NCI-H774 (cell line): ENCODE measurements at regions not wholly inside any gene's neighbourhood (a gene's known extent, or its start where the extent isn't known, plus 50 kb on each side); places are given as distances from the start of the nearest gene placed in this dataset.

ENCODE experiments used
- DNase-seq: peaks from one replicate; lab custom pipeline; 2025; lab: John Stamatoyannopoulos, UW

DNA sequence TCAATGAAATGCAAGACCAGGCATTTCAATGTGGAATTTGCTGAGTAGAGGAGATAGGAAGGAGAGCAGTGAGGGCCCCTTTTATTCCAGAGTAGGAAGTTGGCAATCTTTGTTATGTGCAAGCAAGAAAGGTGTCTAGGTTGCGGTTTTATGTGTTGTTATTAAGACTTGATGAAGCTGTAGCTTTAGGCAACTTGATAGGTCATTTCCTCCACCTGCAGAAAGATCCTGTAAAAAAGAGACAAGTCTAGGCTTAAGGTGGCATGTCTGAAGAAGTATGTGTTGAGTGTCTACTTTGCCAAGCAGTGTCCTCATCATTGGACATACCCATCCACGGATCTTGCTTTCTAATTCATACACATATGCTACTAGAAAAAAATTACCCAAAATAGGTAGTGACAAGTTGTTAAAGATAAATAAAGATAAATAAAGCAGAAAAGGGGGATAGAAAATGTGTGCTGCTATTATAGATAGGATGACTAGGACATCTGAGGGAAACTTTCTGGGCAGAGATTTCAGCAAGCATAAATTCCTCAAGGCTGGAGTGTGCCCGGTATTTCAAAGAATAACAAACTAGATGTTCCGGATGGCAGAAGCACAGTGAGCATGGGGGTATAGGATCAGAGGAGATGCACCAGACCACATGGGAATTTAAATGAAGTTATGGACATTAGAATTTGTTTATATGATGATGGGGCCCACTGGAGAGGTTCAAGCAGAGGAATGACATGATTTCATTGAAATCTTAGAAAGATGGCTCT is 335.0 kb downstream of the TGFB2 start:
- DNase-seq: no peak

DNA sequence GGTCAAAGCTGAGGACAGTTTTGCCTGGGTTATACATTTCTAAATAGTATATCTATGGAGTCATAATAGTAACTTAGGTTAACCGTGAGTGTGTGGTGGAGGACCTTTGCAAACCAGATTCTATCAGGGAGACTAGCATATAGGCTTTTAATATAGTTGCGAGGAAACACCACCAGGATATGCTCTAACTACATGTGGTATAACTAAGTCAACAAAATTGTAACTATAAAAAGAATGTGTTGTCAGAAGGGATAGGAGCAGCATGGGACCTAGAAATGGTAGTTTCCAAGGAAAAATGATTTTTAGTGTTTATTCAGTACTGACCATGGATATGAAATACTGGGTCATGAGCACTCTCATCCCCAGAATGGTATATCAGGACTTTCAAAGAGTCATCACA is 338.1 kb downstream of the TGFB2 start:
- no peak for DNase-seq

DNA sequence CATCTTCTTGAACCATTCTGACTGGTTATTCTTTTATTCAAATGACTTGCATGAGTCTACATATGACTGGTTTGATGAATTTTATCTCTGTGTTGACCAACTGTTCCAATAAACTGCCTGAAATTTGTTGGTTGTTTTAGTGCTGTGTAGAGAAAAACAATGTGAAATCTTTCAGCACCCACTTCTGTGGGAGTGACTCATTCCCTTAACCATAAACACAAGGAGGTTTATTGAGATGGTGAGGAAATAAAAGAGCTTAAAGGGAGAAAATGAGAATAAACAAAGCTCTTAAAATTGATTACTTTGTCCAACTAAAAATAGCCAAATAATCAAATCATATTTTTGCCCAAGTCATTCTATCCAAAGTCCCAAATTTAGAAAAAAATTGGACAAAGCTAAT is 341.1 kb downstream of the TGFB2 start:
- DNase-seq: no peak

DNA sequence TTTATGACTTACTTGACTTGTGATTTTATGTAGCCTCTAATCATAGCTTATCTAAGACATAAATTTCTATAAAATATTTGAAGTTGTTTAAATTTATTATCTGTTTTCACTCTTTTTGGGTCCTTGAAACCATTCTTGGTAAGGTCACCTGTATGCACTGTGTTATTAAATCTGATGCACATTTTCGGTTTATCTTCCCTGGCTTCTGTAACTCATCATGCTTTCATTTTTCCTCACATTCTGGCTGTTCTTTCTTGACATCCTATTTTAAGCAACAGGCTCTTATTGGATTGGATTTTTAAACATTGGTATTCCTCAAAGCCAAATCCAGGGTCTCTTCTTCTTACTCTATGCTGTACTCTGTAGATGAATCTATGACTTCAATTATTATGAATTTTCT is 341.6 kb downstream of the TGFB2 start:
- no peak for DNase-seq

DNA sequence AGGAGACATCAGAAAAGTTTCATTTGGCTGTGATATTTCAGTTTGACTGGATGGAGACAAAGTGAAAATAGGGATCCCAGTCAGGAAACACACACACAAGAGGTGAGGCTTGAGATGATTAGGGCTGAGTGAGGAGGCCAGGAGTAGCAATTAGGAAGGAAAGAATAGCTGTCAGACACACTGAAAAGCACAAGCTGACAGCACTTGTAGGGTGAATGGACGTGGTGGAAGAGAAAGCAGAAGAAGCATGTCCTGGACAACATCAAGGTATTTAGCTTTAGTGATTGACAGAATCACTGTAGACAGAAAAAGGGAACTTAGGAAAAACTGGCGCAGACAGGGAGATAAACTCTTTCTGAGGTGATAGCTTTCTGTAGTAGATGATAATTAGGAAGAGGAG is 347.7 kb downstream of the TGFB2 start:
- no peak for DNase-seq

DNA sequence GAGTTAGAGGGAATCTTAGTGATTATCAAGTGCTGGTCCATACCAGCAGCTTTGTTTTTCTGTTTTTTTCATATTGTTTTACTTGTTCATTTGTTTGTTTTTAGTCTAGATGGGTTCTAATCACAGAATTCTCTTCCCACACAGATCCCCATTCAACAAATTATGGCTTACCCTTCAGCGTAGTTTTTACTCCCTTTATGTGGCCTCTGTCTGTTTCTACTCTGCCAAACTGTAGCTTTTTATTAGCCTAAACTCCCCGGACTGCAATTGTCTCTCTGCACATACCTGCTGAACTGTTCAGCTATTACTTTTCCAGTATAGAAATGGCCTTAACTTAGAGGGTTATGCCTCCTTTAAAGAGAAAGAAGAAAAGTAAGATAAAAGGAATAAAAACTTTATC is 348.5 kb downstream of the TGFB2 start:
- no peak for DNase-seq

DNA sequence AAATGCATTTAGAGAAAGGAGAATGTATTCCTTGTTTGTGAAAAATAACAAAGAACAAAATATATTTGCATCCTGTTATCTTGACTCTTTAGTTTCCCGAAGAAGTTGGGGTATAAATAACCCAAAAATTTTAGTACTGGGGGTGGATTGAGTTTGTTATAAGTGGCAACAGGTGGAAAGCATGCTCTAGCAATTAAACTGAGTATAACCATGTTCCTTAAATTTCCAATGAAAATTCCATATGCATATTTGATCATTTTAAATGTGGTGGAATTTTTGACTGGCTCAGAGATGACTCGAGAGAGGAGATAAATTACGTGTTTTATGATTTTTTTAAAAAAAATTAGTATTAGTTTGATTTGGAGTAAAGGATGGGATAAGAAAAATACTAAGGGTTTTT is 348.9 kb downstream of the TGFB2 start:
- no peak for DNase-seq

DNA sequence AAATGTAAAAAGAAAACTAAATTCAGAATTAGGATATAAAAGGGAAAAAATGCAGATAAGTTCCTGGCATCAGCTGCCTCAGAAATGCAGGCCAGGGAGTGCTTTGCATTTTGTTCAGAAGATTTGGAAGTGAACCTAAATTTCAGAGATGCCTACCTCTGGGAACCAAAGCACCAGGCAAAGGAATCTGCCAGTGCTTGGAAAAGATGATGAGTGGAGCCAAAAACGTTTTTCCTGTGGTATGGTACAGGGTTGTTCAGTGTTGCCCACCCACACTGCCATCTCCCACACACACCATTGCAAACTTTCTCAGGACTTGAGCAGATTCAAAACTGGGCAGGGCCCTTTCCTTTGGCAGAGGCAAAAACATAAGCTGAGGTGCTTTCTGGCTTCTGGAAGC is 349.5 kb downstream of the TGFB2 start:
- no peak for DNase-seq

DNA sequence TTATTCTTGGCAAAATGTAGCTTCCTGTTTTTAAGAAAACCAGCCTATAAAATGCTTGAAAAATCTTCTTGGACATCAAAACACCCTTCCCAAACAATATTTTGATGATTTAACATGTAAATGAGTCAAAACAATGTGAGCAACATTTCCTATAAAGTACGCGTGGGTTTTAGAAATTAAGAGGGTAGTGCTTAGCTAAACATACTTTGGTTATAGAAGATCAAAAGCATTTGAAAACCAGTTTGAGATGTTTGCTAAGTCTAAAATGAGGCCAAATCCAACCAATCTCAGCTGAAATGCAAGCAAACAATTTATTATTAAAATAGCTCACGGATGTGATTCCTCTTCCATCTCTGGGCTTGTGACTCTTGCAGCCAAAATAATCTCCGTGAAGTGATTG is 350.4 kb downstream of the TGFB2 start:
- DNase-seq: no peak

DNA sequence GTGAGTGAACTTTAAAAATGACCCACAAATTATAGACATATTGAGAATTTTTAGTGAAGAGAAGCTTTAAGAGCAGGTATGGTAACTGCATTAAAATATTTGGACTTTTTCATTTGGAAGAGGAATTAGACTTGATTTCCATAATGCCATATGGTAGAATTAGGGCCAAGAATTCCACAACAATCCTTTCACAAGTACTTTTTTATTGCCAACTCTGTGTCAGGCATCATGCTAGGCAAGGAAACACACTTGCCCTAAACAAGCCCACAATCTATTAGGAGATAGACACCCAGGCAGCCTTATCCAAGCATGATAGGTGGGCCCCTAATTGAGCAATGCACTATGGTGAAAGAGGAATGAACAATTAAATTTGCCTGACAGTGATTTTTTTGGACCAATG is 353.0 kb downstream of the TGFB2 start:
- DNase-seq: no peak

DNA sequence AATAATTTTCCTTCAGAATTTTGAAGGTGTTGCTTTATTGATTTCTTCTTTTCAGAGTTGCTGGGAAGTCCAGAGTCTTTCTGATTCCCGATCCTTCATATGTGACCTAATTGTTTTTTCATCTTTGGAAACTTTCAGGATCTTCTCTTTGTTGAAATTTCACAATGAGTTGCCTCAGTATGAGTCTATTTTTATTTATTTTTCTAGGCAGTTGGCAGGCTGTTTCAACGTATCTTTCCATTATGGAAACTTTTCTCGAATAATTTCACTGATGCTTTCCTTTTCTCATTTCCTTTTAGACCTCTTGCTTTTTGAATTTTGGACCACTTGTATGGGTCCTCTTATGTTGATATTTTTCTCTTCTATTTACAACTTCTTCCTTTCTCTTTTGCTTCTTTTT is 354.3 kb downstream of the TGFB2 start:
- DNase-seq: no peak

DNA sequence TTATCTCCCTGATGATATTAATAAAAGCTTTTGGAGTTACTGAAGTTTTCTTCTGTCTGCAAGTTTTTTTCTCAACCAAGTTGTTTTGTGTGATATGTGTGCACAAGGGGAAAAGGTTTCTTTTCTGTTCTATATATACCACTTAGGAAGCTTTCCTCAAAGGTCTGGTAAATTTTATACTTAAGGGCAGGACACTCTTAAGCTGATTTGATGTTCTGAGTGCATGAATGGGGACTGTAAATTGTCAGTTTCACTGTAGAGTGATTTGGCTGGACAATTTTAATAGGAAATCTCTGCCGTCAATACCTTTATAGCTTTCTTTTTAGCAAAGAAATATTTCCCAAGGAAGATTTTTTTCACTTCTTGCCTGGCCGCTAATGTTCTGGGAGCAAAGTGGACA is 354.7 kb downstream of the TGFB2 start:
- no peak for DNase-seq

DNA sequence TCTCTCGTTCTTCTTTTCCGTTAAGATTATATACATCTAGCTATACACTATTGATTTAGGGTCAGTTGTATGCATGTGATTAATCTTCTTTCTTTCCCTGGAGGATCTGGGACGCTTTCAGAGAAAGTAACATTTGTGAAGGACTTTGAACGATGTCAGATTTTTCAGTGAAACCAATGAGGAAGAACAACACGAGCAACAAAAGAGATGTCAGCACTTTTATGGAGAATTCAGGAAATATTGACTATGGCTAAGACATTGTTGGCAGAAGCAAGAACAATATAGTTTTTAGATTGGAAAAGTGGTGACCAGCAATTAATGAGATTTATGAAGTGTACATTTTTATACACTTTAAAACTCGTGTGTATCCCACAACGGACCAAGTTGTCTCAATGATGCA is 355.5 kb downstream of the TGFB2 start:
- no peak for DNase-seq

DNA sequence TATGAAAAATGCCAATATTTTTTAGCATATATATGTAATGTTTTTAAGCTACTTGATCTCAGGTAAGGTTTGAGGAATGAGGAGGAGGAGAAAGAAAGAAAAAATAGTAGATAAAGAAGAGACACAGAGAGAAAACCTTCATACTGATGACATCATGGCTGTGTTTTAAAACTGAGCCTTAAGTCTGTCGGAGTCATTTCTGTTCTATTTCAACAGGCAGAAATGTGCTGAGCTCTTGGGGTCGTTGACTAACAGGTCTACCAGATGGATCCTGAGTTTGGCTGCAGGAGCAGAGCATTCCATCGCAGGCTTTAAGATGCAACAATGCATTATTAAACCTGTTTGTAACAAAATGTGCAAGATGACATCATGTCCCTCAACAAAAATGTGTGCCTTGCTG is 356.0 kb downstream of the TGFB2 start:
- DNase-seq: no peak

DNA sequence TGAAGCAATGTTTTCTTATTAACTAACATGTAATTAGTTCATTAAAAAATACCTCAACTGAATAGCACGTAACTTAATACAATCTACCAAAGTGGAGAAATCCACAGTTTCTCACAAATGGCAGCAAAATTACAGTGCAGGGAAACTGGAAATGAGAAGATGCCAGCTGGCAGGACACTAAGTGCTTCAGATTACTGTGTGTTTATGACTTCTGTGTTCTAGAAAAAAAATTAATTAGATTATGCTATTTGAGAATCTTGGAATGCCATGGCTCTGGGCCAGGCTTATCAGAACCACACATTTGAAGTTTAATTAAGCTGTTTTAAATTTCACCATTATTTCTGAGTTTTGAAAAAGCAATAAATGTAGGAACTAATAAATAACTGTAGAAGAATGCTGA is 357.6 kb downstream of the TGFB2 start:
- DNase-seq: no peak

DNA sequence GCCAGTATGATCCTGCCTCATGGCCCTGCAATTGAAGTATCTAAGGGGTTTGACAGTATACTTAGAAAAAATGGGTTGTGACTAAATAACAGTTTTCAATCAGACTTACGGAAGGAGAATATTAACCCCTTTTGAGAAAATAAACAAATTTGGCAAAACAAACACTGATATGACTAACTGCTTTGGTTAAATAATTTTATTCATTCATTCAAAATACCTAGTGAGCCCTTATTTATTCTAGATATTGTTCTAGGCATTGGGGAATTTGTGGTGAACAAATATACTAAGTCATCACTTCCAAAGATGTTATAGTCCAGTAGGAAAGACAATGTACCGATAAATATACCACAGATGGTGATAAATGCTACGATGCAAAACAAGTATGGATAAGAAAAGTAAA is 358.7 kb downstream of the TGFB2 start:
- no peak for DNase-seq

DNA sequence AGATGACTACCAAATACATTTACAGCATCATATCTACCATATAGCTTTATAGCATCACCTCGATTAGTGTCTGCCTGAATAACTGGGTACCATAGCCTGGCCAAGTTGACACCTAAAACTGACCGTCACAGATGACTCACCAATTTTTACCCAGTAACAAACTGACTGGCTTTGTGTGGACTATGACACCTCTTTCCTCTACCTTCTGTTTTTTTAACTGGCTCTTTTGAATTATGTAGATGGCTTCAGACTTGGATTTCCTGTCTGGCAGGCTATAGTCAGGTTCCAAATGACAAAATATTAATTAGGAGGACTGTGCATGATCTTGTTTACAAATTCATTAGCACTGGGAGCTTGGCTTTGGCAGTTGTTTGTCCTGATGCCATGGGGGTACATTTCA is 360.3 kb downstream of the TGFB2 start:
- no peak for DNase-seq

DNA sequence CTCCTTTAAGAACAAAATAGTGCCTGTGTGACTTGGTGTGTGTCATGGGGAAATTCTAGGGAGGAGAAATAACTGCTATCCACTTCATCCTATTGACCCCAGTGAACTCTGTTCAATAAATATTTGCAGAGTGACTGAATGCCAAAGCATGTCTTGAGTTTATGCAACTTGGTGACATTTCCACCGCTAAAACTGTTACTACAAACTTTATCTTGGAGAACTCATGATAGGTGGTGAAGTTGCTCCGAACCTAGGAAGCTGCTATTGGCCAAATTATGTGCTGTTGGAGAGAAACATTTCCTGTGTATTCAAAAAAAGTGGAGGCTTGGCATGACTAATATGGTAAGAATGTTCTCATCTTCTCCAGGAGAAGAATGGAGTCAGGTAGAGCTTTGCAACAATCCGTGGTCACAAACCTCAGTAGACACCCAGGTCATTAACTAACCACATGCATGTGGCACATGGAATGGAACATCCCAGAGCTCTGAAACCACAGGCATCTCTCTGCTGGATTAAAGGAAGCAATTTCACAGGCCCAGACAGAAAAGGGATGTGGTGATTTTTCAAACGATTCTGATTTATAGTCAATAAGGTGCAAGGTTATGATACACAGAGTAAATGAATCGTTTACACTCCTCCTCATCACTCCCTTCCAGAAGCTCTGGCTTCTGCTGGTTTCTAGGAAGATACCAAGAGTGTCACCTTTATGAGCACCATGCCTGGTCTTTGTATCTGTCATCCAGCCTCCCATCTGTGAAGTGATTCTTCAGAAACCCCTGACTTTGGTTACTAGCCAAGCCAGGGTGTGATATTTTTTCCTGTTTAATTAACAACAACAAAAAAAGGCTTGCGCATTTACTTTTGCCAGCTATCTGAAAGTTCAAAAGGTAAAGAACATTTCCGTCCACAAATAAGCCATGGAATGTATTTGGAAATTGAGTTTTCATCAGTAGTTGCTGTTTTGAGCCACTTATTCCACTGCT is 361.1 kb downstream of the TGFB2 start:
- DNase-seq: no peak

DNA sequence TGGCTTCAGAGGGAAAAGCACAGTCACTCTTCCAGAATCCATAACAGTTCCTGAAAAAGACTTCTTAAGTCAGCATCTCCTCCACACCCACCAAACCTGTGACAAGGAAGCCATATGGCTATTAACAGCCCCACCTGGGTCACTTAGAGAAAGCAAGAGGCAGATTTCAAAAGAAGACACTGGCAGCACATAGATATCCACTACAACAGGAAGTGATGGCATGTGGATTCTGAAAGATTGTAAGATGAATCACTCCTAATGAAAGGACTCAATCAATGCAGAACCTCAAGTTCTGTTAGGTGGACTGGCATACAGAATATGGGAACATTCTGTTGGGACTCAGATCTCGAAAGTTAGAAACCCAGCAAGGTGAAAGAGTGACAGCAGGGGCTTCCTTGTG is 365.9 kb downstream of the TGFB2 start:
- no peak for DNase-seq

DNA sequence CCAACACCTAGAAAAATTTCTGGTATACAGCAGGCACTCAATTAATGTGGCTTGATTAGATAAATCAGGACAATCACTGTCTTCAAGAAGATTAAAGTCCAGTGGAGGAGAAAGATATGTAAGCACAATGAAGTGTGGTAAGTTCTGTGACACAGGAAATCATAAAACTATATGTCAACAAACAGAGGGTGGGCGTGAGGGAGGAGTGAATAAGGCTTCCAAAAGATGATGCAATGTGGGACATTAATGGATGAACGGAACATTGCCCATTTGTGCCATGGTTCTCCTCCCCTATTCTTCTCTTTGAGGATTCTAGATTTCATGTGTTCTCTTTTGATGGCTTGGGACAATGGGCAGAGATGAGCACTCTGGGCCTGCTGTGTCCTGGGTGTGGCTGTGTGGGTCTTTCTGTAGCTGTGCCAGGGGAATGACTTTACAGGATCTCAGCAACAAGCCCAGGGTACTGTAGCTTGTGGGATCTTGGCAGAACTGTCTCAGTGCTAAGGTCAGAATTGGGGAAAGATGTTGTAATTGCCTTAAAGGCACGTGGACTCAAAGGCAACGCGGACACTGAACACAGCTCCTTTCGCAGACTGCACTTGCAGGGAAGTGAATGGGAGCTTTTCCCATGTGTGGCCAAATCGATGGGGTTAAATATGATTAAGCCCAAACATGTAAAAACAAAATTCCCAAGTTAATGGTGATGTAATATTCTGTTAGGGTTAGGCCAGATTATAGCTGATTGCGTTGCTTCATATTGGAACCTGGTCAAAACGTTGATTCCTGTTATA is 366.9 kb downstream of the TGFB2 start:
- no peak for DNase-seq

DNA sequence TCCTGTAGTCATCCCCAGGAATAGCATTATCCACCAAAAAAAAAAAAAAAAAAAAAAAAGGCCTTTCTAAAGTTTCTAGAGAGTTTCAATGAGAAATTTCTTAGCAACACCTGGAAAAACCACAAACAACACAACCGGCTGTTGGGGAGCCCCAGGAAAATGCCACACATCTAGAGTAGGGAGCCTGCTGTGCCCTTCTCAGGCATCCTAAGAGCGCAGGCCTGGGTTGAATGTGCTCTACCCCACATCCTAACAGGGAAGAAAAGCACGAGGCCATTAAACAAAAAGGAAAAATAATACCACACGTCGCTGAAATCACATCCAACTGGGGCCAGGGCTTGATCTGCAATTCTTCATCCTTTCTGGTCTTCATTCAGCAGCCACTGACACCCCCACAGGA is 367.5 kb downstream of the TGFB2 start:
- DNase-seq: no peak

DNA sequence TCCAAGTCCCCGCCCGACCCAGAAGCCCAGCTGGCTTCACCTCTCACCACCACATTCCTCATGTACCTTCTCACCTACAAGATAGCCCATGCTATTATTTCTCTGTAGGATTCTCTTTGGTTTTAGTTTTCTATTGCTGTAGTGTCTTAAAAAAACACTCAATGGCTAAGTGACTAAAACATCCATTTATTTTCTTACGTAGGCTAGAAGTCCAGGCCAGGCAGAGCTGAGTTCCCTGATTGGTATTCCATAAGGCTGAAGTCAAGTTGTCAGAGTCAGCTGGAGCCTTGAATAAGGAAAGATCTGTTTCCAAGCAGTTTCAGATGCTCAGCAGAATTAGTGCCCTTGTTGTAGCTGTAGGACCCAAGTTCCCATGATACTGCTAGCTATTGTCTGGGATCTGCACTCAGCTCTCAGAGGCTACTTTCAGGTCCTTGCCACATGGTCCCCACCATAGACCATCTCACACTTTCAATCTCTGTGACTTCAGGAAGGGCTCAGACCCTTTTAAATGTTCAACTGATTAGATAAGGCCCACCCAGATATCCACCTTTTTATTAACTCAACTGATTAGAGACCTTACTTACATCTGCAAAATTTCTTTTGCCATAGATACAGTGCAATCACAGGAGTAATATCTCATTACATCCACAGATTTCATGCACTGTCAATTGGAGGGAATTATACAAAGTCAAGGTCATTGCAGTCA is 371.0 kb downstream of the TGFB2 start:
- no peak for DNase-seq
